Hepatocyte (in vitro differentiated cells): ENCODE measurements at regions not wholly inside any gene's neighbourhood (a gene's known extent, or its start where the extent isn't known, plus 50 kb on each side); places are given as distances from the start of the nearest gene placed in this dataset.

Experiments
- CTCF ChIP-seq: fragments of 200-600 bp; sonication (generic); IDR thresholded peaks from 2 replicates; pipeline ENCODE4 v1.5.1; 2016; ENCODE audit warnings: antibody characterized with exemption, mild to moderate bottlenecking; ENCODE audit not compliant: poor library complexity
- EZH2 ChIP-seq: fragments of 200-600 bp; sonication (generic); IDR thresholded peaks from 2 replicates; pipeline ENCODE4 v1.6.1; 2016; ENCODE audit warnings: antibody characterized with exemption, mild to moderate bottlenecking, borderline replicate concordance
- EZH2phosphoT487 ChIP-seq: fragments of 200-600 bp; sonication (generic); IDR thresholded peaks from one replicate; pipeline ENCODE4 v1.6.1; 2018; ENCODE audit warnings: antibody characterized with exemption, mild to moderate bottlenecking, low read depth, moderate library complexity; ENCODE audit not compliant: unreplicated experiment, severe bottlenecking

- TF ChIP-seq CTCF = no peak
- TF ChIP-seq EZH2phosphoT487 = no peak
- TF ChIP-seq EZH2 = no peak
These were observed 471.3 kb downstream of the FGF13 start for GRCh38 chrX:138240266-138240665.
